Keratinocyte (primary cell): ENCODE measurements at regions not wholly inside any gene's neighbourhood (a gene's known extent, or its start where the extent isn't known, plus 50 kb on each side); places are given as distances from the start of the nearest gene placed in this dataset.

Source experiments
- DNase-seq: peaks from one replicate; pipeline ENCODE4 v3.0.0-alpha.2; 2011; ENCODE audit warnings: low read depth, missing footprints, low spot score
- FAIRE-seq: peaks from 2 replicates; lab custom pipeline; 2011; peaks lifted over from hg19 to GRCh38; lab: Jason Lieb, UNC
- H2AFZ ChIP-seq: 2 replicates; pipeline ENCODE4 v1.6.0; 2012; ENCODE audit warnings: low read length, control low read depth, inconsistent platforms; ENCODE audit not compliant: control insufficient read depth
- H3K27ac ChIP-seq: 2 replicates; pipeline ENCODE4 v1.5.1; 2011; ENCODE audit warnings: low read length; ENCODE audit not compliant: control insufficient read depth, insufficient read depth
- H3K27me3 ChIP-seq: 3 replicates; pipeline ENCODE4 v1.6.0; 2011; ENCODE audit warnings: low read length; ENCODE audit not compliant: control insufficient read depth, insufficient read depth; ENCODE audit errors: extremely low read depth
- H3K36me3 ChIP-seq, 2 experiments: 2 replicates in 1 of 2; 3 replicates in 1 of 2; pipeline ENCODE4 v1.5.1; 2011; ENCODE audit warnings: low read length in 2 of 2, mild to moderate bottlenecking in 1 of 2; ENCODE audit not compliant: control insufficient read depth in 2 of 2, insufficient read depth in 2 of 2; ENCODE audit errors: extremely low read depth in 1 of 2
- H3K4me1 ChIP-seq: 3 replicates; pipeline ENCODE4 v1.5.1; 2011; ENCODE audit warnings: low read length; ENCODE audit not compliant: control insufficient read depth, insufficient read depth; ENCODE audit errors: extremely low read depth
- H3K4me2 ChIP-seq: 3 replicates; pipeline ENCODE4 v1.6.0; 2011; ENCODE audit warnings: low read depth, low read length; ENCODE audit not compliant: control insufficient read depth, insufficient read depth; ENCODE audit errors: extremely low read depth
- H3K4me3 ChIP-seq, 3 experiments: fragments of 200-600 bp in 1 of 3; sonication (generic) in 1 of 3; 2 replicates in 2 of 3; 3 replicates in 1 of 3; pipeline ENCODE4 v1.5.1; 2011 to 2016; ENCODE audit warnings: low read length in 3 of 3, mild to moderate bottlenecking in 3 of 3, control low read depth in 2 of 3, inconsistent platforms in 1 of 3, low read depth in 1 of 3, mixed read lengths in 1 of 3, mixed run types in 1 of 3, moderate library complexity in 1 of 3; ENCODE audit not compliant: control insufficient read depth in 2 of 3, insufficient read depth in 2 of 3; ENCODE audit errors: extremely low read depth in 1 of 3
- H3K79me2 ChIP-seq: 2 replicates; pipeline ENCODE4 v1.6.0; 2012; ENCODE audit warnings: low read length; ENCODE audit not compliant: control insufficient read depth, insufficient read depth
- H3K9ac ChIP-seq: 3 replicates; pipeline ENCODE4 v1.6.0; 2011; ENCODE audit warnings: low read length; ENCODE audit not compliant: control insufficient read depth, insufficient read depth; ENCODE audit errors: extremely low read depth
- H3K9me1 ChIP-seq: 3 replicates; pipeline ENCODE4 v1.6.0; 2011; ENCODE audit warnings: low read length; ENCODE audit not compliant: control insufficient read depth, insufficient read depth; ENCODE audit errors: extremely low read depth
- H3K9me3 ChIP-seq: 2 replicates; pipeline ENCODE4 v1.5.1; 2012; ENCODE audit warnings: low read depth, low read length; ENCODE audit not compliant: control insufficient read depth
- H4K20me1 ChIP-seq: 3 replicates; pipeline ENCODE4 v1.6.0; 2011; ENCODE audit warnings: low read length; ENCODE audit not compliant: control insufficient read depth, insufficient read depth; ENCODE audit errors: extremely low read depth
- CTCF ChIP-seq, 3 experiments: IDR thresholded peaks in 1 of 3; conservative IDR thresholded peaks in 1 of 3; optimal IDR thresholded peaks in 1 of 3; 2 replicates in 2 of 3; 3 replicates in 1 of 3; pipeline versions ENCODE3 to v1.5.1; 2011; ENCODE audit warnings: low read length in 3 of 3, mild to moderate bottlenecking in 3 of 3, moderate library complexity in 2 of 3, control low read depth in 1 of 3, inconsistent platforms in 1 of 3; ENCODE audit not compliant: insufficient read depth in 2 of 3; ENCODE audit errors: extremely low read depth in 1 of 3
- EZH2 ChIP-seq: IDR thresholded peaks from one replicate; pipeline ENCODE4 v1.6.1; 2012; ENCODE audit warnings: inconsistent platforms, mild to moderate bottlenecking, low read length, moderate library complexity
- dilution Hi-C: fragments of 300-500 bp; cut with MboI; formaldehyde crosslinking; loops from one replicate; pipeline ENCODE4 v1.7.0; 2020; ENCODE audit warnings: low sequenced_read_pairs; ENCODE audit not compliant: extremely low pct_ligation_motif_present

GRCh38 chr9:99628849-99629620, 192.7 kb upstream of the NR4A3 start:
- TF ChIP-seq CTCF (optimal IDR thresholded peaks at IDR 0.05 in 1 of 3, IDR thresholded peaks at IDR 0.05 in 1 of 3, conservative IDR thresholded peaks at IDR 0.05 in 1 of 3; ENCODE audit: extremely low read depth in 1 of 3, insufficient read depth in 2 of 3, low read length in 3 of 3): no peak
- TF ChIP-seq EZH2: no peak
- Histone ChIP-seq H4K20me1 (no peaks in the 10 kb centered on the region), H3K9me3 (no peaks in the 10 kb centered on the region), H3K9ac (no peak overlapping the region), H3K4me2 (no peak overlapping the region), H3K27me3 (peaks cover 3% of the 10 kb centered on the region), H3K27ac (no peak overlapping the region), H2AFZ (no peak overlapping the region), H3K4me3 (no peak overlapping the region), H3K79me2 (no peaks in the 10 kb centered on the region), H3K36me3 (no peaks in the 10 kb centered on the region), H3K9me1 (no peaks in the 10 kb centered on the region), H3K4me1 (no peaks in the 10 kb centered on the region)
- dilution Hi-C loops: no loop called here
- no peak for FAIRE-seq
- DNase-seq: no peak

- Histone ChIP-seq H3K4me1 (no peaks in the 10 kb centered on the region), H3K4me2 (no peak overlapping the region), H3K36me3 (no peaks in the 10 kb centered on the region), H4K20me1 (no peaks in the 10 kb centered on the region), H3K4me3 (no peak overlapping the region), H3K79me2 (no peaks in the 10 kb centered on the region), H3K9me1 (no peaks in the 10 kb centered on the region), H2AFZ (no peak overlapping the region), H3K27me3 (peaks cover under 1% of the 10 kb centered on the region), H3K27ac (no peak overlapping the region), H3K9ac (no peak overlapping the region), H3K9me3 (no peaks in the 10 kb centered on the region)
- DNase-seq: no peak
- dilution Hi-C loops: no loop called here
- TF ChIP-seq CTCF (optimal IDR thresholded peaks at IDR 0.05 in 1 of 3, IDR thresholded peaks at IDR 0.05 in 1 of 3, conservative IDR thresholded peaks at IDR 0.05 in 1 of 3; ENCODE audit: extremely low read depth in 1 of 3, insufficient read depth in 2 of 3, low read length in 3 of 3): no peak
- TF ChIP-seq EZH2: no peak
- no peak for FAIRE-seq
Measured at GRCh38 chr9:99632349-99633038, 189.2 kb upstream of the NR4A3 start.
